ENCODE measurements at regions not wholly inside any gene's neighbourhood (a gene's known extent, or its start where the extent isn't known, plus 50 kb on each side); places are given as distances from the start of the nearest gene placed in this dataset.

- no peaks in the 10 kb centered on the region for H3K4me1 ChIP-seq
- no peak for DNase-seq (ENCODE audit: low spot score in 2 of 2)
- no peaks in the 10 kb centered on the region for H3K9me3 ChIP-seq
- TF ChIP-seq CTCF (IDR thresholded peaks at IDR 0.05), result no peak
- no peak for TF ChIP-seq POLR2A (IDR thresholded peaks at IDR 0.05)
- TF ChIP-seq POLR2AphosphoS5 (IDR thresholded peaks at IDR 0.05), result no peak
- intact Hi-C loops (cut with DNase I; ENCODE audit: low total_unique reads), result no loop called here
- no peak overlapping the region for H3K4me3 ChIP-seq
- H3K27ac ChIP-seq, result no peak overlapping the region
- H3K36me3 ChIP-seq, result no peaks in the 10 kb centered on the region
- no peaks in the 10 kb centered on the region for H3K27me3 ChIP-seq
These were observed 190.8 kb upstream of the HES1 start for GRCh38 chr3:193945143-193945542.

- Histone ChIP-seq H3K9me3 (no peaks in the 10 kb centered on the region), H3K36me3 (no peaks in the 10 kb centered on the region), H3K27ac (no peak overlapping the region), H3K27me3 (no peaks in the 10 kb centered on the region), H3K4me3 (no peak overlapping the region), H3K4me1 (no peaks in the 10 kb centered on the region)
- DNase-seq (ENCODE audit: low spot score in 2 of 2), result no peak
- TF ChIP-seq CTCF (IDR thresholded peaks at IDR 0.05) (no peak), POLR2A (IDR thresholded peaks at IDR 0.05) (no peak), POLR2AphosphoS5 (IDR thresholded peaks at IDR 0.05) (no peak)
- intact Hi-C loops (cut with DNase I; ENCODE audit: low total_unique reads), result no loop called here
These were observed 189.0 kb upstream of the HES1 start for GRCh38 chr3:193946945-193947344.

GRCh38 chr3:193947596-193947995, 188.4 kb upstream of the HES1 start:
- Histone ChIP-seq H3K4me3 (no peak overlapping the region), H3K4me1 (no peaks in the 10 kb centered on the region), H3K27me3 (no peaks in the 10 kb centered on the region), H3K36me3 (no peaks in the 10 kb centered on the region), H3K27ac (no peak overlapping the region), H3K9me3 (no peaks in the 10 kb centered on the region)
- intact Hi-C loops (cut with DNase I; ENCODE audit: low total_unique reads), result no loop called here
- TF ChIP-seq POLR2AphosphoS5 (IDR thresholded peaks at IDR 0.05) (no peak), POLR2A (IDR thresholded peaks at IDR 0.05) (no peak), CTCF (IDR thresholded peaks at IDR 0.05) (no peak)
- no peak for DNase-seq (ENCODE audit: low spot score in 2 of 2)

GRCh38 chr3:193948459-193948858, 187.5 kb upstream of the HES1 start:
- DNase-seq (ENCODE audit: low spot score in 2 of 2), result no peak
- Histone ChIP-seq H3K9me3 (no peaks in the 10 kb centered on the region), H3K36me3 (no peaks in the 10 kb centered on the region), H3K27me3 (no peaks in the 10 kb centered on the region), H3K4me3 (no peak overlapping the region), H3K4me1 (no peaks in the 10 kb centered on the region), H3K27ac (no peak overlapping the region)
- intact Hi-C loops (cut with DNase I; ENCODE audit: low total_unique reads), result no loop called here
- no peak for TF ChIP-seq CTCF (IDR thresholded peaks at IDR 0.05)

- DNase-seq (ENCODE audit: low spot score in 2 of 2), result no peak
- no peak for TF ChIP-seq CTCF (IDR thresholded peaks at IDR 0.05)
- no peak for TF ChIP-seq POLR2A (IDR thresholded peaks at IDR 0.05)
- no peak for TF ChIP-seq POLR2AphosphoS5 (IDR thresholded peaks at IDR 0.05)
- H3K36me3 ChIP-seq, result no peaks in the 10 kb centered on the region
- H3K27ac ChIP-seq, result no peak overlapping the region
- H3K4me3 ChIP-seq, result no peak overlapping the region
- H3K9me3 ChIP-seq, result peaks cover 0 to 13% of the 10 kb centered on the region in 2 donors
- intact Hi-C loops (cut with DNase I; ENCODE audit: low total_unique reads), result no loop called here
- H3K4me1 ChIP-seq, result no peaks in the 10 kb centered on the region
- no peaks in the 10 kb centered on the region for H3K27me3 ChIP-seq
These were observed 184.1 kb upstream of the HES1 start for GRCh38 chr3:193951859-193952258.
